ENCODE measurements at regions not wholly inside any gene's neighbourhood (a gene's known extent, or its start where the extent isn't known, plus 50 kb on each side); places are given as distances from the start of the nearest gene placed in this dataset.

DNA sequence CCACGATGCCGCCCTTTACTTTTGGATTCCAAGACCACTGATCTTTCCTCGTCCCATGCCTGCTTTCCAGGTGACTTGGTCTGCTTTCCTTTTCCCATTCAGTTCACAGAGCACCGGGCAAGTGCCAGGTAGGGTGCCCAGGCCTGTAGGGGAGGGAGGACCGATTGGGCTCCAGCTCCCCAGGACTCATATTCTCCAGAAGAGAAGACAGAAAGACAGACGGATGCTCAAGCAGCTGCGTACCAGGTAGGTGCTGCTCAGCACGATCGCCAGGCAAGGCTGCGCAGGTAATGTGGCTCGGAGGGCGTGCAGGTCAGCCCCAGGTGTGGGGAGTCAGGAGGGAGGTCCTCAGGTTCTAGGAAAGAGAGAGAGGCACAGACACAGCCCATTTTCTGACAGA is 67.5 kb upstream of the ZNF423 start:
- ChIA-PET CTCF (interaction anchor here (1.0 kb wide), 1 partner anchor 431 kb away, joined by 3 read pairs; no protein-coding TSS in a partner anchor), POLR2A (no interaction called here)
- Mint-ChIP-seq H3K27me3 (peaks cover 6% of the 10 kb centered on the region), H3K27ac (no peak overlapping the region), H3K9me3 (no peaks in the 10 kb centered on the region), H3K4me1 (no peaks in the 10 kb centered on the region), H3K36me3 (ENCODE audit: low read depth) (no peaks in the 10 kb centered on the region), H3K4me3 (no peak overlapping the region)
- DNase-seq (no peak), ATAC-seq (ENCODE audit: low read depth) (no peak)
- intact Hi-C loops (cut with micrococcal nuclease) = no loop called here
- TF ChIP-seq, protein P1, sequence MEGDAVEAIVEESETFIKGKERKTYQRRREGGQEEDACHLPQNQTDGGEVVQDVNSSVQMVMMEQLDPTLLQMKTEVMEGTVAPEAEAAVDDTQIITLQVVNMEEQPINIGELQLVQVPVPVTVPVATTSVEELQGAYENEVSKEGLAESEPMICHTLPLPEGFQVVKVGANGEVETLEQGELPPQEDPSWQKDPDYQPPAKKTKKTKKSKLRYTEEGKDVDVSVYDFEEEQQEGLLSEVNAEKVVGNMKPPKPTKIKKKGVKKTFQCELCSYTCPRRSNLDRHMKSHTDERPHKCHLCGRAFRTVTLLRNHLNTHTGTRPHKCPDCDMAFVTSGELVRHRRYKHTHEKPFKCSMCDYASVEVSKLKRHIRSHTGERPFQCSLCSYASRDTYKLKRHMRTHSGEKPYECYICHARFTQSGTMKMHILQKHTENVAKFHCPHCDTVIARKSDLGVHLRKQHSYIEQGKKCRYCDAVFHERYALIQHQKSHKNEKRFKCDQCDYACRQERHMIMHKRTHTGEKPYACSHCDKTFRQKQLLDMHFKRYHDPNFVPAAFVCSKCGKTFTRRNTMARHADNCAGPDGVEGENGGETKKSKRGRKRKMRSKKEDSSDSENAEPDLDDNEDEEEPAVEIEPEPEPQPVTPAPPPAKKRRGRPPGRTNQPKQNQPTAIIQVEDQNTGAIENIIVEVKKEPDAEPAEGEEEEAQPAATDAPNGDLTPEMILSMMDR (IDR thresholded peaks at IDR 0.05) = no peak

DNA sequence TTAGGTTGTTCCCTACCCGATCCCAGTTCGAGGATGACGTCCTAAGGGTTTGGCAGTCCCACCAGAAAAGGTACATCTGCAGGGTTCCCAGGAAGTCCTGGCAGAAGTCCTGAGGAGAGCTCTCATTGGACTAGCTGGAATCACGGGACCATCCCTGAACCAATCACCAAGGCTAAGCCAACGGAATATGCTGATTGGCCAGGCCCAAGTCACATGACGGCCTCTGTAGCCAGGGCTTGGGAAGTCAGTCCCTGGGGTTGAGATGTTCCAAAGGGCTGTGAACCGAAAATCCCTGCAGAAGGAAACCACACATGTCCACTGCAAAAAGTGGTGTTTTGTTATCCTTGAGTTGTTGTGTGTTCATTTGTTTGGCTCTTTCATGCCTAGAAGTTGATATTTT is 68.2 kb upstream of the ZNF423 start:
- Mint-ChIP-seq H3K27ac (no peak overlapping the region), H3K9me3 (no peaks in the 10 kb centered on the region), H3K27me3 (peaks cover 7% of the 10 kb centered on the region), H3K36me3 (ENCODE audit: low read depth) (no peaks in the 10 kb centered on the region), H3K4me3 (no peak overlapping the region), H3K4me1 (no peaks in the 10 kb centered on the region)
- CTCF ChIA-PET = no interaction called here
- TF ChIP-seq, protein P1 (IDR thresholded peaks at IDR 0.05) = no peak
- DNase-seq = no peak
- ATAC-seq (ENCODE audit: low read depth) = no peak
- intact Hi-C loops (cut with micrococcal nuclease) = no loop called here
- POLR2A ChIA-PET = no interaction called here

DNA sequence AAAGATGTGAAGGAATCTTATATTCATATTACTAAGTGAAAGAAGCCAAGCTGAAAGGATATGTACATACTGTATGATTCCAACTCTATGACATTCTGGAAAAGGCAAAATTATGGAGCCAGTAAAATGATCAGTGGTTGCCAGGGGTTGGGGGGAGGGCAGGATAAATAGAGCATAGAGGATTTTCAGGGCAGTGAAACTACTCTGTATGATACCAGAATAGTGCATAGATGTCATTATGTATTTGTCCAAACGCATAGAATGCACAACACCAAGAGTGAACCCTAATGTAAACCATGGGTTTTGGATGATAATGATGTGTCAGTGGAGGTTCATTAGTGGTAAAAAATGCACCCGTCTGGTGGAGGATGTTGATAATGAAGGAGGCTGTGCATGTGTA is 71.0 kb upstream of the ZNF423 start:
- H3K9me3 Mint-ChIP-seq = no peaks in the 10 kb centered on the region
- H3K4me3 Mint-ChIP-seq = no peak overlapping the region
- intact Hi-C loops (cut with micrococcal nuclease) = no loop called here
- no peaks in the 10 kb centered on the region for H3K36me3 Mint-ChIP-seq (ENCODE audit: low read depth)
- POLR2A ChIA-PET = no interaction called here
- H3K27me3 Mint-ChIP-seq = peaks cover 7% of the 10 kb centered on the region
- no peak overlapping the region for H3K27ac Mint-ChIP-seq
- DNase-seq (no peak), ATAC-seq (ENCODE audit: low read depth) (no peak)
- CTCF ChIA-PET = no interaction called here
- no peaks in the 10 kb centered on the region for H3K4me1 Mint-ChIP-seq
- TF ChIP-seq, protein P1 (IDR thresholded peaks at IDR 0.05) = no peak

DNA sequence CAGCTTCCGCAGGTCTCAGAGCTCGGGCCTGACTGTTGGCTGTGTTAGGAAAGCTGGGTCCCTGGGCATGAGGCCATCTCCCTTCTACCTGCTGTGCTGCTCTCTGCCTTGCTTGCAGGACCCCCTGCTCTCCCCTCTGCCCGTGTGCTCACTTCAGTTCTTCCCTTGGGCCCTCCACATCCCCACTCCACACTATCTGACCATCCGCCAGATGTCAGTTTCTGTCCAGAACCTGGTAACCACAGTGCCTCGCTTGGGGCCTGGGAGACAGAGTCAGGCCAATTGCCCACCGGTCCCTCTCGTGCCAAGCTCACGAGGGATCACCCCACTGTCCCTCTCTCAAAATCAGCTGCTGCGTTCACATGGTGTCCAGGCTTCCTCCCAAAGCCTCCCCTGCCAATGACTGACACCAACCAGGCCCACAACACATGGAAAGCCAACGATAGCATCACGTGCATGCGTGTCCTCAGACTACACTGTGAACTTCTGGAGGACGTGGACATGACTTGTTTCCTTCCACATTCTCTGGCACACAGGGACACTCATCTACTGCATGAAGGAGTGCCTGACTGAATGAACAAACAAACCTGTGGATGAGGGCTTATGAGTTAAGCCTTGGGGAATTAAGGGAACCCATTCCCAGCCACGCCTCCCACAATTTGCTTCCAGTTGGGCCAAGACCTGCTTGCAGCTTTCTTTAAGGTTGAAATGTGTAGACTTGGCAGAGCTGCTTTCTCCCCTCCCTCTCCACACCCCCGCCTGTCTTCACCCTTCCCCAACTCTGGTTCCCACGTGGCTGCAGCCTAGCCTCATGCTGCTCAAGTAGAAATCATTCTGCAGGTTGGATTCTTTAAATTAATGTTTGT is 72.5 kb upstream of the ZNF423 start:
- DNase-seq = no peak
- no peaks in the 10 kb centered on the region for H3K36me3 Mint-ChIP-seq (ENCODE audit: low read depth)
- intact Hi-C loops (cut with micrococcal nuclease) = no loop called here
- ChIA-PET POLR2A (no interaction called here), CTCF (no interaction called here)
- no peak overlapping the region for H3K27ac Mint-ChIP-seq
- no peak overlapping the region for H3K4me3 Mint-ChIP-seq
- TF ChIP-seq, protein P1 (IDR thresholded peaks at IDR 0.05) = no peak
- peaks cover 7% of the 10 kb centered on the region for H3K27me3 Mint-ChIP-seq
- no peaks in the 10 kb centered on the region for H3K4me1 Mint-ChIP-seq
- H3K9me3 Mint-ChIP-seq = no peaks in the 10 kb centered on the region
- ATAC-seq (ENCODE audit: low read depth) = no peak

DNA sequence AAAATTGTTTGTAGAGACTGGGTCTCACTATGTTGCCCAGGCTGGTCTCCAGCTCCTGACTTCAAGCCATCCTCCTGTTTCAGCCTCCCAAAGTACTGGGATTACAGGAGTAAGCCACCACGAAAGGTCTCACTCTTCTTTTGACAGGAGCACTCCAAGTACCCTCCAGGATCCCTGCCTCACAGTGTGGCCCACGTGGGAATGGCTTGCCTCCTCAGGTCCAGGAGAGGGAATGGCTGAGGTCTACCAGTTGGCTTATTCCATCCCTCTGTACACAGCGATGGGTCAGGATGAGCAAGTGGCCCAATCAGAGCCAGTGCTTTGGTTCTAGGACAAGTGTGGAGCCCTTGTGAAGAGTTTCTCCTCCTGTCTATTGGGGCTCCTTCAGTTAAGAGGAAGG is 73.7 kb upstream of the ZNF423 start:
- no peaks in the 10 kb centered on the region for H3K36me3 Mint-ChIP-seq (ENCODE audit: low read depth)
- no peak overlapping the region for H3K27ac Mint-ChIP-seq
- POLR2A ChIA-PET = no interaction called here
- DNase-seq (no peak), ATAC-seq (ENCODE audit: low read depth) (no peak)
- CTCF ChIA-PET = interaction anchor here (0.8 kb wide), 1 partner anchor 8 kb away, joined by 3 read pairs; no protein-coding TSS in a partner anchor
- no peaks in the 10 kb centered on the region for H3K4me1 Mint-ChIP-seq
- no peak overlapping the region for H3K4me3 Mint-ChIP-seq
- TF ChIP-seq, protein P1 (IDR thresholded peaks at IDR 0.05) = no peak
- intact Hi-C loops (cut with micrococcal nuclease) = no loop called here
- H3K9me3 Mint-ChIP-seq = no peaks in the 10 kb centered on the region
- peaks cover 5% of the 10 kb centered on the region for H3K27me3 Mint-ChIP-seq

Measured in activated B cell treated with CpG ODN at 0.5 μM for 24 hours (primary cell).